T-helper 1 cell (primary cell): ENCODE measurements at regions not wholly inside any gene's neighbourhood (a gene's known extent, or its start where the extent isn't known, plus 50 kb on each side); places are given as distances from the start of the nearest gene placed in this dataset.

Experiments
- DNase-seq, 5 donors: peaks; one replicate each; pipeline ENCODE4 v3.0.0-alpha.2; 2012 to 2020

DNA sequence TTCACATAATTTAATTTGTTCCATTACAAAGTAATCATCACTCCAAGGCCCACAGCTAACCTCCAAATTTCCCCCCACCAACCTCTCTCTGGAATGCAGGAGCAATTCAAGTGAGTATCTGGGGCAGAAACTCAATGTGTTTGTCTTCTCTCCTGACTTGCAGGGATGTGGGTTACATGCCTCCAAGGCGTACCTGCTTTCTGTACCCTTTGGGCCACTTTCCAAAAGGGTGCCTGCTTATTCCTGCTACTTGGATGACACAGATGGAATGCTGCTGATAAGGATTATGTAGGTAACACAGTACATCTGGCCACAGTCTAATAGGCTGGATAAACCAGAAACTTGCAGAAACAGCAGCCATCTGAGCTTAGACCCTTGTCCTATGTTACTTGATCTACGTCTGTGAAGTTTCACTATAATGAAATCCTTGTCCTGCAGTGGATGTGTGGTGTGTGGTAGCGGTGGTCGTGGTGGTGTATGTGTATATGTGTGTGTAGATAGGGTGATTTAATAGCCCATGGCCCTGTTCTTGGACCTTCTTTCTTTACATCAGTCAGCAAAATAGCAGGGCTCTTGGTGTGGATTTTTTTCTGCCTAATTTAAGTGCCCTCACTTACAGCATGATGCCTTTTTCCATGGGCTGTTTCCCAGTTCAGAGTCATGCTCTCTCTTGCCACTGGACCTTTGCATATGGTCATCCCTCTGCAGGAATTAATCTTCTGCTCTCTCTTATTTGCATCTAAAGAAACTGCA is 175.9 kb downstream of the ZDHHC21 start:
- DNase-seq, result no peak

GRCh38 chr9:14516656-14517055 is 176.6 kb downstream of the ZDHHC21 start:
- no peak for DNase-seq

GRCh38 chr9:14515571-14516198 is 177.5 kb downstream of the ZDHHC21 start:
- no peak for DNase-seq

- DNase-seq, result no peak
Measured at GRCh38 chr9:14515049-14515448, 178.2 kb downstream of the ZDHHC21 start.

DNA sequence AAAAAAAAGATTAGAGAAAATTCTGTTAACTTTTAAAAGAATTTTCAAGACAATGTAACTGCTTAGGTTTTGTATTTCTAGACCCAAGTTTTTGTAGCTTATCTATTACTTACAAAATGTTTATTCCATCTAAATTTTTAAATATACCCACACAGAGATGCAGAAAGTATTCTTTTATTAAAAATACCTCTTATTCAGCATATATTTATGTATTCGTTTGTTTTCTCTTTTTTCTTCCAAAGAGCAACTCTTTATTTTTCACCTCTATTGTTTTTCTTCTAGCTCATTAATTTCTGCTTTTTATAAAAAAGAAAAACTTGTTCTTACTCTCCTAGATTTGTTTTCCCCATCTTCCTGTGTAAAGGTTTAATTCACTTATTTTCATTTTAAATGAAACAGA is 180.3 kb downstream of the ZDHHC21 start:
- DNase-seq, result no peak

DNA sequence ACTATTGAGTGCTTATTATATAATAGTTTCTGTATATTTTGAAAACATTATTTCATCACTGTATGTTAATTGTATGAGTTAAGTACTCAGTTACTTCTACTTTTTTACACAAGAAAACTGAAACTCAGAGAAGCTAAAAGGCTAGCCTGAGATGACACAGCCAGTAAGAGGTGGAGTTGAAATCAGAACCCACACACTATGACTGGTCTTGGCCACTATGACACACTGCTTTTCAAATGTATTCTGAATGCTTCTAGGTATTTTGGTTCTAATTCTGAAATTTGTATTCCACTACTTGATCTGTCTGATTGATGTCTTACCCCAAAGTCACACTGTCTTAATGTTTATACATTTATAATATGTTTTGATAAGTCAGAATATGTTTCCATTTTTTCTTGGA is 181.8 kb downstream of the ZDHHC21 start:
- DNase-seq, result no peak

GRCh38 chr9:14508884-14509283 is 184.3 kb downstream of the ZDHHC21 start:
- DNase-seq, result no peak

- DNase-seq, result no peak
Measured at GRCh38 chr9:14501366-14501765, 187.4 kb upstream of the NFIB start.

DNA sequence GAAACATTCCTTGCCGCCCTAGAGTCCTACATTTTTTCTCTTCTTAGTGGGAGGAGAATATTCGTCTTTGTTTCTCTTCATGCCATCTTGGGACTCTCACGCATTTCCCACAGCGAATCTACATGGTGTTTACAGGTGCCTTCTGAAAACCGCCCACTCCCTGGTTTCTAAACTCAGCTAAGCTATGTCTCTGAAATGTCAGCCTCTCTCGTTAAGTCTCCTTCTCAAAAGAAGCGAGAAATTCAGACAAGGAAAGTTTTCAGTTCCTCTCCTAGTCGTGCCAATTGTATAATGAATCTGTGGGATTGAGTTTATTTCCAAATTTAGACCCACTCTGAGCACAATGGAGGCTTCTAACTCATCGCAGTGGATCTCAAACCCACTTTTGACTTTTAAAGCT is 186.8 kb upstream of the NFIB start:
- DNase-seq, result no peak

- no peak for DNase-seq
Measured at GRCh38 chr9:14499976-14500375, 186.0 kb upstream of the NFIB start.

- DNase-seq, result no peak
Measured at GRCh38 chr9:14498824-14499223, 184.9 kb upstream of the NFIB start.

GRCh38 chr9:14497476-14497875 is 183.5 kb upstream of the NFIB start:
- DNase-seq, result no peak

- DNase-seq, result no peak
Measured at GRCh38 chr9:14488421-14489190, 174.7 kb upstream of the NFIB start.

DNA sequence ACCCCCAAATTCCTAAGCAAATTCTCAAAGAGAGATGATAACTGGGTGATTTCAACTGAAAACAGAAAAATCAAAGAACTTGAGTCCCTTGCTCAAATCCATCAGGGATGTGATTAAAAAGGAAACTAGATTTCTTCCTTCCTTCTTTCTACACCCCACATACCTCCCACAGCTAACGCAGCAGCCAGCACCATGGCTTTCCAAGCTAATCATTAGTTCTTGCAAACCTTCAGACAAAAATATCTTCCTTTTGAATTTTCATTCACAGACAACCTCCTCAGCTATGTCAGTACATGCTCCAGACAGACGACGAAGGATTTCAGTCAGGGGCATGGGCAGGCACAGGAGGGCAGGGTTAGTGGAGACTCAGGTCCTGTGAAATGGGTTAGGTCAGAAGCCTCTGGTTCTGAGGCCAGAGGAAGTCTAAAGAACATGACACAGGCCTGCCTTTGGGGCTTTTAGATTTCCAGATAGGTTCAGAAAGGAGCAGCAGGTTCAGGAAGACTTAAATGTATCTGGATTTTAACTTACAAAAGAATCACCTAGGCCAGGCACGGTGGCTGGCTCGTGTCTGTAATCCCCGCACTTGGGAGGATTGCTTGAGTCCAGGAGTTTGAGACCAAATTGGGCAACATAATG is 173.7 kb upstream of the NFIB start:
- DNase-seq, result no peak

DNA sequence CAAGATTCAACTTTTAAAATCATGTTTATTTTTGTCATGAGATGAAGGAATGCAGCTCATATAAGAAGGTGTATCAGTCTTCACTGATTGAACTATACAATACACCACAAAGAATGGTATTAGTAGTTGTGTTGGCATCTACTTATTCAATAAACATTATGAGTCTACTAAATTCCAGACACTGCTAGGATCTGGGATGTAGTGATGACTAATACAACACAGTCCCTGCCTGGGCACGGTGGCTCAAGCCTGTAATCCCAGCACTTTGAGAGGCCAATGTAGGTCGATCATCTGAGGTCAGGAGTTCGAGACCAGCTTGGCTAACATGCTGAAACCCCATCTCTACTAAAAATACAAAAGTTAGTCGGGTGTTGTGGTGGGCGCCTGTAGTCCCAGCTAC is 171.4 kb upstream of the NFIB start:
- no peak for DNase-seq

DNA sequence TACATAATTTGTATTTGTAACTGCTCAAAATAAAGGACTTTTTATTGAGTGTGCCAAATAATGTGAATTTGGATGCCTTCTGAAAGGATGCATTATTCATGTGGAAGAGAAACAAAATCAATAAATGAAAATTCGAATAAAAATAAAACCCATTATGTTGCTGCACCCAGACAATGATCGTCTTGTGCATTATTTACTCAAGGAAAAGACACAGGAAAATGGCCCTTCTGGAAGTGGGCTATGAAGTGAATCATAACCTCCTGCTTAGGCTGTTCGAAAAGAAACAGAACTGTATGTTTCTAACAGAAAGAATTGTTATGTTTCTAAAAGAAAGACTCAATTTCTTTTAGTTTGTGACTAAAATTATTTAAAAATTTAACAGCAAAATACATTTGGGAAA is 168.9 kb upstream of the NFIB start:
- DNase-seq, result no peak

GRCh38 chr9:14480526-14480925 is 166.6 kb upstream of the NFIB start:
- DNase-seq, result no peak

GRCh38 chr9:14479163-14479560 is 165.2 kb upstream of the NFIB start:
- DNase-seq, result no peak

- no peak for DNase-seq
Measured at GRCh38 chr9:14478175-14479162, 164.5 kb upstream of the NFIB start.

- DNase-seq, result no peak
Measured at GRCh38 chr9:14471041-14471440, 157.1 kb upstream of the NFIB start.

DNA sequence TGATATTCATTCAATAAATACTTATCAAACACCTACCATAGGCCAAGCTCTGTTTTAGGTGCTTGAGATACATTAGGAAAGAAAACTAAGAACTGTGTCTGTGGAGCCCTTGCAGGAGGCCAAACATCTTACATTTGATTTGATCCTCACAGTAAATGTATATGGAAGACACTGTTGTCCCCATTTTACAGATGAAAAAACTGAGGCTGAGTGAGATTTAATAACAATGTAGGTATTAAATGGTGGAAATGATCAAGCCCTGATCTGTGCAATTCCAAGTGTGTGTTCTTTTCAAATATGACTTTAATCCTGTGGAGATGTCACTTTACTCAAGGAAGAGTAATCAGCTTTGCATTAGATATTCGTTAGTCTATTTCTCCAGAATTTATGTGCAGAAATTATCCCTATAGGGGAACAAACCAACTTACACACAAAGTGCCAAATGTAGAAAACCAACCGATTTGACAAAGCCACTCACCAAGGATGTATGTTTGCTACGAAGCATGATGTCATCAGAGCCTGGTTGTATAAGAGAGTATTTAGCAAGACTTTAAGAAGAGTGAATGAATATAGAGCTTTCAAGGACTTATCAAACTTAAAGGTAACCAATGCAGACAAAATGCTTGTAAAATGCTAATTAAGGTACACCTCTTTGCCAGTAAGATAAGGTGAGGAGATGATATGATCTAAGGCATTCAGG is 153.9 kb upstream of the NFIB start:
- DNase-seq, result no peak

DNA sequence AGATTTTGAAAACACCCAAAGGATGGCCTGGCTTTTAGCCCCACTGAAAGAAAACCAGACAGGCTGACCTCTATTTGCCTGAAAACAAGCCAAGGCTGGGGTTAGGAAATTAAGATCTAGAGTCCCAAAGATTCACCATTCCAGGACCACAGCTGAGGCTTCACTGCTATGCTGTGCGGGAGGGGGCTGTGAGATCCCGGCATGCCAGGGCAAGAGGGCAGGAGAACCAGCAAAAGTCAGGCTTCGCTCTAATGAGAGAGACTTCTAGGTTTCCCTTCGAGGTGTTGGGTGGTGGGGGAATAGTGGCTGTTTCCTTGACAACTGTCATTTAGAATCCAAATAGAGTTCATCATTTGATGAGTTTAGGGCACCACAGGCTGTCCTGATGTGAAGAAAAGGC is 152.9 kb upstream of the NFIB start:
- no peak for DNase-seq
